WERI-Rb-1 (cell line): ENCODE measurements at regions not wholly inside any gene's neighbourhood (a gene's known extent, or its start where the extent isn't known, plus 50 kb on each side); places are given as distances from the start of the nearest gene placed in this dataset.

Experiments
- DNase-seq: peaks from one replicate; pipeline ENCODE4 v3.0.0-alpha.2; 2020
- H3K27ac ChIP-seq: fragments of 250-450 bp; sonication (Bioruptor Pico); 2 replicates; pipeline ENCODE4 v1.5.1; 2020; ENCODE audit warnings: mild to moderate bottlenecking, moderate library complexity
- H3K27me3 ChIP-seq: fragments of 250-450 bp; sonication (Bioruptor Pico); 2 replicates; pipeline ENCODE4 v1.5.1; 2021; ENCODE audit warnings: mild to moderate bottlenecking, low read depth, moderate library complexity; ENCODE audit not compliant: insufficient read depth, severe bottlenecking
- H3K36me3 ChIP-seq: fragments of 250-450 bp; sonication (Bioruptor Pico); 2 replicates; pipeline ENCODE4 v1.5.1; 2020; ENCODE audit warnings: mild to moderate bottlenecking, moderate library complexity
- H3K4me3 ChIP-seq: 2 replicates; pipeline ENCODE4 v1.5.1; 2011; ENCODE audit warnings: low read depth, mild to moderate bottlenecking, control low read depth, low read length
- H3K9me3 ChIP-seq: fragments of 250-450 bp; sonication (Bioruptor Pico); 2 replicates; pipeline ENCODE4 v1.5.1; 2021; ENCODE audit warnings: mild to moderate bottlenecking, moderate library complexity; ENCODE audit not compliant: severe bottlenecking
- CTCF ChIP-seq: IDR thresholded peaks from 2 replicates; pipeline ENCODE4 v1.5.1; 2011; ENCODE audit warnings: low read depth, mild to moderate bottlenecking, control low read depth, inconsistent platforms, low read length

- no peak for DNase-seq
- no peak for TF ChIP-seq CTCF
- no peaks in the 10 kb centered on the region for H3K9me3 ChIP-seq
- H3K27me3 ChIP-seq, result no peaks in the 10 kb centered on the region
- no peaks in the 10 kb centered on the region for H3K36me3 ChIP-seq
- H3K27ac ChIP-seq, result no peak overlapping the region
- H3K4me3 ChIP-seq, result no peak overlapping the region
These were observed 78.5 kb upstream of the DPYD start for GRCh38 chr1:97999320-97999719.

GRCh38 chr1:97996880-97997279, 76.0 kb upstream of the DPYD start:
- no peaks in the 10 kb centered on the region for H3K36me3 ChIP-seq
- no peaks in the 10 kb centered on the region for H3K27me3 ChIP-seq
- no peak for TF ChIP-seq CTCF
- H3K9me3 ChIP-seq, result no peaks in the 10 kb centered on the region
- DNase-seq, result no peak
- no peak overlapping the region for H3K4me3 ChIP-seq
- H3K27ac ChIP-seq, result no peak overlapping the region

GRCh38 chr1:97989094-97989680, 68.4 kb upstream of the DPYD start:
- H3K36me3 ChIP-seq, result no peaks in the 10 kb centered on the region
- no peaks in the 10 kb centered on the region for H3K27me3 ChIP-seq
- DNase-seq, result no peak
- H3K27ac ChIP-seq, result no peak overlapping the region
- no peak overlapping the region for H3K4me3 ChIP-seq
- H3K9me3 ChIP-seq, result no peaks in the 10 kb centered on the region
- TF ChIP-seq CTCF, result no peak

- no peak for DNase-seq
- Histone ChIP-seq H3K9me3 (no peaks in the 10 kb centered on the region), H3K27me3 (no peaks in the 10 kb centered on the region), H3K4me3 (no peak overlapping the region), H3K27ac (no peak overlapping the region), H3K36me3 (no peaks in the 10 kb centered on the region)
- TF ChIP-seq CTCF, result no peak
These were observed 65.5 kb upstream of the DPYD start for GRCh38 chr1:97986041-97987005.

GRCh38 chr1:97983126-97983525, 62.3 kb upstream of the DPYD start:
- Histone ChIP-seq H3K4me3 (no peak overlapping the region), H3K27ac (no peak overlapping the region), H3K36me3 (no peaks in the 10 kb centered on the region), H3K9me3 (no peaks in the 10 kb centered on the region), H3K27me3 (no peaks in the 10 kb centered on the region)
- DNase-seq, result no peak
- no peak for TF ChIP-seq CTCF
